HK-2 (cell line): ENCODE measurements at regions not wholly inside any gene's neighbourhood (a gene's known extent, or its start where the extent isn't known, plus 50 kb on each side); places are given as distances from the start of the nearest gene placed in this dataset.
"Not testable (repeated sequence)": the region's sequence is repeated elsewhere in the genome, so short reads cannot be mapped to it uniquely, and the experiment has no call there.

ENCODE experiments used
- DNase-seq: peaks from one replicate; pipeline ENCODE4 v3.0.0-alpha.2; 2018; ENCODE audit not compliant: unreplicated experiment

DNA sequence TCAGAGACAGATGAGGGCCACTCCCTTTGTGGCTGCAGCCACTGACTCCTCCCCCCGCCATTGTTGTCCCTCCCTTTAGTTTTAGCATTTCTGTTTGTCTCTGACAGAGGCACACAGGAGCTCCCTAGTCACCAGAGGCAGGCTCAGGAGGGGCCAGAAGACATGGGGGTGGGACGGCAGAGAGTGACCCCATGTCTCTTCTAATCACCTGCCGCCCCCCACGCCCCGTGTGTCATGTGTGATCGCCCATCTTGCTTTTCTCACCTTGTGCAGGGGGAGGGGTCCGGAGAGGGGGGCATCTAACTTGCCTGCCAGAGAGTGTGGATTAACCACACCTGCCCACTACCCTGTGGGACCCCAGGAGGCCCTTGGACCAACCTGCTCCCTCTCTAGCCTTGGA lies 246.7 kb upstream of the TP53TG3C start:
- DNase-seq = not testable (repeated sequence)

DNA sequence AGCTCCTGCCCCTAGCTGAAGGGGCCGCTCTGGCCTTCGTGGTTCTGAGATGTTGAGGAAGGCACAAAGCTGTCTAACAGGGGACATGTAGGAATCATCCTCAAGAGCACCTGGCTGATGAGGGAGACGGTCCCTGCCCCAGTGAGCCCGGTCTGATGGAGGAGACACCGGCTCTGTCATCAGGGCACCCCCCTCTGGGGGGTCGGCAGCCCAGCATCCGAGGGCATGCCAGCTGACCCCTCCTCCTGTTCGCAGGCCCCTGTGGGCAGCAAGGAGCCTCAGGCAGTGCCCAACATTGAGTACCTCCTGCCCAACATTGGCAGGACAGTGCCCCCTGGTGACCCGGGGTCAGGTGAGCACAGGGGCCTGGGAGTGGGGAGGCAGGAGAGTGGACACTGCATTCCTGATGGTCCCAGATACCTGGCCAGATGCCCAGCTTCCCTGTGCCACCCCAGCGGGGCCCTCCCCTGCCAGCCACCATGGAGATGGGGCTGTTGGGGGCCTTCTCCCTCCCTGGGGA lies 247.9 kb upstream of the TP53TG3C start:
- not testable (repeated sequence) for DNase-seq

DNA sequence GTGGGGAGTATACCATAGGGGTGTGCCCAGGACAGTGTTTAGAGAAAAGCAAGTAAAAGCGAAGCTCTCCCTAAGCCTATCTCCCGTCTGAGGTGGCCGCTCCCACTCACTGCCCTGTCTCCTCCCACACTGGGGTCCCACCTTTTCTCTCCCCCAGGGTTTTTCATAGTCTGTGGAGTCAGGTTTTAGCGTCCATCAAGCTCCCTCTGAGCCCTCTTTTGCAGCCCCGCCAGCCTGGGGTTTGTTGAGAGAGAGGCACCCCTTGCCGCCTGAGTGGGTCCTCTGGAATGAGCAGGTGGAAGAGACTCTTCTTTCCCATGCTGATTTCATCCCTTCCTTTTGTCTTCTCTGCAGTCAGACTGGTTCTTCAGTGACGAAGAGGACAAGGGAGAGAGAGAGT lies 248.7 kb upstream of the TP53TG3C start:
- DNase-seq = not testable (repeated sequence)

- not testable (repeated sequence) for DNase-seq
Observed at GRCh38 chr16:32939845-32940244, 254.2 kb upstream of the TP53TG3C start.

GRCh38 chr16:32937929-32938328 lies 256.1 kb upstream of the TP53TG3C start:
- not testable (repeated sequence) for DNase-seq

DNA sequence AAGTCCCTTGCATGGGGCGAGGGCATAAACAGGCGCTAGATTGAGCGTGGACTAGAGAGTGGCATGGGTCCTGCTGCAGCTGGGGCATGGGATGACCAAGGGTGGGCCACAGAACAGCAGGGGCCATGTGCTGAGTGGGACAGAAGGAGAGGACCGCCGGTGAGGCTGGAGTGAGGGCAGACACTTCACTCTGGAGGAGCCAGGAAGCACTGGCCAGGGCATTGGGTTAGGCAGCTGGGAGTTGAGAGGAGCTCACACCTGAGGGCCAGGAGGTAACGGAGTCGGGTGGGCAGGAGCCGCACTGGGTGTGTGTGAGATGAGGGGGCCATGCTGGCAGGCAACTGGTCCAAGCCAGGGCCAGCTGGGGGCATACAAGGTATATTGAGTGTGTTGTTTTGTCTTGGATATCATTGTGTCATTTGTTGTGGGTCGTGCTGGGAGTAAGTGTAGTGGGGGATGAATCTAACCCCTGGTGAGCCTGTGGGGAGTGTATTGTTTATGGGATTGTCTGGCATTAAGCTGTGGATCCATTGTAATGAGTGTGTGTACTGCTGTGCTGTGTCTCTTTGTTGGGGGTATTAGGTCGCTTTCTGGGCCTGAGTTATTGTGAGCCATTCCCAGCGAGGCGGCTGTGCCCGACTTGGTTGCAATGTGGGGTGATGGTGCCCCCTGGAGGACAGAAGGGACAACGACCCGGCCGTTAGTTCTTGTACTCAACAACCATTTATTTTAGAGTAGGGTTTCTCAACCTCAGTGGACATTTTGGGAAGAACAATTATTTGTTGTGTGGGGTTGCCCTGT lies 256.5 kb upstream of the TP53TG3 start:
- not testable (repeated sequence) for DNase-seq

DNA sequence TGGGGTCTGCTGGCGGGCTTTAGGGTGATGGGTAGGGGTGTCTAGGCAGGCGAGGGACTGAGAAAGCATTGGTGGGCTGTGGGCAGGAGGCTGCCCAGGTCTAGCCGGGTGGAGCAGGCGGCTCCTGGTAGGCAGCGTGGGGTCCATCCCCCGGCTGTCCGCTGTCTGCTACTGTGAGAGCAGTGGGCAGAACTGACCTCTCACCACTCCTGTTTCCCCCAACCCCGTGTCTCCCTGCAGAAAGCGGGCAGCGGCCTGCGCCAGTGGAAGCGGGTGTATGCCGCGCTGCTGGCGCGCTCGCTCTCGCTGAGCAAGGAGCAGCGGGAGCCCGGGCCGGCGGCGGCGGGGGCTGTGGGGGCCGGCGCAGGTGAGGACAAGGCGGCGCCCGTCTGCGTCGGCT lies 249.2 kb upstream of the TP53TG3 start:
- not testable (repeated sequence) for DNase-seq

- peak; percentile 1 for DNase-seq
Observed at GRCh38 chr16:32922578-32922977, 246.6 kb upstream of the TP53TG3 start.

DNA sequence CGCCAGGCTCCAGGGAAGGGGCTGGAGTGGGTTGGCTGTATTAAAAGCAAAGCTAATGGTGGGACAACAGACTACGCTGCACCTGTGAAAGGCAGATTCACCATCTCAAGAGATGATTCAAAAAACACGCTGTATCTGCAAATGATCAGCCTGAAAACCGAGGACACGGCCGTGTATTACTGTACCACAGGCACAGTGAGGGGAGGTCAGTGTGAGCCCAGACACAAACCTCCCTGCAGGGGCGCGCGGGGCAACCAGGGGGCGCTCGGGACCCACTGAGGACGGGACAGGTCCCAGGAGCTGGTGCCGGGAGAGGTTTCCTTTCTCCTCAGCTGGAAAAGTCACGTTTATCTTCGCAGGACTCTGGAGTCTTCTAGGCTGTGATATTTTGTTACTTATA lies 239.4 kb upstream of the TP53TG3 start:
- peak; percentile 0 for DNase-seq

DNA sequence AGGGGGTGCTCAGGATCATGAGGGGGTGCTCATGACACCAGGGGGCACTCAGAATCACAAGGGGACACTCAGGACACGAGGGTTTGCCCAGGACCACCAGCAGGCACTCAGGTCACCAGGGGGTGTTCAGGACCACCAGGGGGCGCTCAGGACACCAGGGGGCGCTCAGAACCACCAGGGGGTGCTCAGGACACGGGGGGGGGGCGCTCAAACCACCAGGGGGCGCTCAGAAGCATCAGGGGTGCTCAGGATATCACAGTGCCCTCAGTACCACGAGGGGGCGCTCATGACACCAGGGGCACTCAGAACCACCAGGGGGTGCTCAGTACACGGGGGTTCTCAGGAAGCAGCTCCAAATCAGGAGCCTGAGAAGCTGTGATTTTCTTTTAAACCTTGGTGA lies 221.8 kb upstream of the TP53TG3 start:
- peak; percentile 7 for DNase-seq

DNA sequence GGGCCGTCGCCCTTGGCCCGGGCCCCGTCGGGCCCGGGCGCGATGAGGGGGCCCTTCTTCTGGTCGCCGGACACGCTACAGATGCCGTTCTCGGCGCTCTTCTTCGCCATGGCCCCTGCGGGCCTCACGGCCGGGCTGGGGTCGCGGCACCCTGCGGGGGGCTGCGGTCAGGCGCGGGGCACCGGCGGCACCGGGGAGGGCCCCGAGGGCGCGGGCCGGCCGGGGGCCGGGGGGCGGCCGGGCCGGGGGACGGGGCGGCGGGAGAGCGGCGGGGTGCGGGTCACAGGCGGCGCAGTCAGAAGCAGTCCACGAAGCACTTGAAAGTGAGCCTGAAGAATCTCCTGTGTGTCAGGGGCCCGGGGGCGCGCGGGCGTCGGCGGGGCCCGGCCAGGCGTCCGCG lies 209.4 kb upstream of the TP53TG3 start:
- not testable (repeated sequence) for DNase-seq

DNA sequence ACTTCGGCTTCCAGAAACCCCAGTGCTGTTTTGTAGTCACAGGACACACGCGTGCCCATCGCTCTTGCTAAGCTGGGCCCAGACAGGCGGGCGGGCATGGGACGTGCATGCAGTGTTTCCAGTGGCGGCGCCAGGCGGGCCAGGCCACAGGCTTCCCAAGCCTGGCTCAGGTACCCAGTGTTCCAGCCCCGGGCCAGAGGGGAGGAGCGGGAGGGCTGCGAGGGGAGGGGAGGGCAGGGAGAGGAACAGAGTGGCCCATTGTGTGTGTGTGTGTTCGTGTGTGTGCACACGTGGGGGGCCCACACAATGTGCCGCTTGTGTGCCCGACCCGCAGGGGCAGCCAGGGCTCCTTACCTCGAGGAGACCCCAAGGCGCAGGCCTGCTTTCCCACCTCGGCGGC lies 208.6 kb upstream of the TP53TG3 start:
- not testable (repeated sequence) for DNase-seq

GRCh38 chr16:32882328-32882857 lies 206.4 kb upstream of the TP53TG3 start:
- not testable (repeated sequence) for DNase-seq

GRCh38 chr16:32881631-32882030 lies 205.7 kb upstream of the TP53TG3 start:
- DNase-seq = not testable (repeated sequence)

- DNase-seq = not testable (repeated sequence)
Observed at GRCh38 chr16:32880009-32880408, 204.0 kb upstream of the TP53TG3 start.

DNA sequence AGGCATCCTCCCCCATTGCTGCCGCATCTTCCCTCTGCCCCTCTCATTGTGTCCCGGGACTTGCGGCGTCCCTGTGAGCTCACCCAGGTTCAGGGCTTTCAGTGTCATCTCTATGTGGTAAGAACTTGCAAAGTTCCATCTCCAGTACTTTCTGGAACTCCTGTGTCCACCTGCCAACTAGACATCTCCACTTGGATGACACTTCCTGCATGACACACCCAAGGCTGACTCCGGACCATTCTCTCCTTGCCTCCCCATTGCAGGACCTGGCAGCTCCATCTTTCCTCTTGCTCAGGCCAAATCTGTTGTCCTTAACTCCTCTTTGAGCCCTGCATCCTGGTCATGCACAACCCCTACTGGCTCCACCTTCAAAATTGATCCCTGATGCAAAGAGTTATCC lies 200.8 kb upstream of the TP53TG3 start:
- DNase-seq = not testable (repeated sequence)

GRCh38 chr16:32873783-32874182 lies 197.8 kb upstream of the TP53TG3 start:
- not testable (repeated sequence) for DNase-seq

DNA sequence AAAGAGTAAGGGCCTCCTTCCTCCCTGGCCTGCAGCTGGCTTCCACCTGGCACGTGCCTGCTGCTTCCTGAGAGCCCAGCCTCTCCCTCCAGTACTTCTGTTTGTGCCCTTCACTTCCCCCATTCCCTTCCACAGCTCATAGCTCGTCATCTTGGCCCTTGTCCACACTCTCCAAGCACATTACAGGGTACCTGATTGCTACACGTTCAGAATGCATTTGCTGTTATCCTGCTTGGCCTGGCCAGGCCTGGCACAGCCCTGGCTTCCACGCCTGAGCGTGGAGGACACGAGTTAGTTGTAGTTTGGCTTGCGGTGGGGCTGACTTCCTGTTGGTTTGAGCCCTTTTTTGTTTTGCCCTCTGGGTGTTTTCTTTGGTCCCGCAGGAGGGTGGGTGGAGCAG lies 197.2 kb upstream of the TP53TG3 start:
- not testable (repeated sequence) for DNase-seq

GRCh38 chr16:32870628-32871027 lies 194.7 kb upstream of the TP53TG3 start:
- DNase-seq = not testable (repeated sequence)

GRCh38 chr16:32868334-32868733 lies 192.4 kb upstream of the TP53TG3 start:
- not testable (repeated sequence) for DNase-seq

DNA sequence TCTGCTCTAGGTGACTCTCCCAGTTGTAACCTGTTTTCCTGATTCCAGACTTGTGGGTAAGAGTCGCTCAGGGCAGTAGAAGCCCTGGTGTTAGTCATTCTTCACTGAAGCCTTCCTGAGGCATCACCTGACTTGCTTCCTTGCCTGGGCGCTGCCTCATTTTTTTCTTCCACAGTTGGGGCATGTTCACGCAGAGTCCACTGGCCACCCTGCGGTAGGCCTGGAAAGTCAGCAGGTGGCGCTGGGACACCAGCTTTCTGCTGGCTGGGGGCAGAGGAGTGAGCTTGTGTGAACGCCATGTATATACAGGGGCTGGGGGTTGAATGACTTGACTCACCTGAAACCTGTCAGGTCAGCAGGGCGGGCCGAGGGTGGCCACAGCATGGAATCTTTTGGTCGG lies 189.3 kb upstream of the TP53TG3 start:
- DNase-seq = not testable (repeated sequence)

GRCh38 chr16:32861476-32862201 lies 185.7 kb upstream of the TP53TG3 start:
- not testable (repeated sequence) for DNase-seq
